Inflammatory macrophage treated with lipopolysaccharide for 4 hours (primary cell): ENCODE measurements at regions not wholly inside any gene's neighbourhood (a gene's known extent, or its start where the extent isn't known, plus 50 kb on each side); places are given as distances from the start of the nearest gene placed in this dataset.

Source experiments
- DNase-seq: peaks from one replicate; pipeline ENCODE4 v3.0.0-alpha.2; 2020

- DNase-seq = no peak
These were observed 60.2 kb upstream of the DMAC1 start for GRCh38 chr9:7859701-7860334.

GRCh38 chr9:7858166-7858565 lies 58.6 kb upstream of the DMAC1 start:
- no peak for DNase-seq

- no peak for DNase-seq
These were observed 55.2 kb upstream of the DMAC1 start for GRCh38 chr9:7854763-7855162.
